SK-N-DZ (cell line): ENCODE measurements at regions not wholly inside any gene's neighbourhood (a gene's known extent, or its start where the extent isn't known, plus 50 kb on each side); places are given as distances from the start of the nearest gene placed in this dataset.

Experiments used
- DNase-seq: peaks from one replicate; pipeline ENCODE4 v3.0.0-alpha.2; 2015; ENCODE audit warnings: low spot score

- DNase-seq = peak; percentile 51
These were observed 73.9 kb downstream of the FOXD1 start for GRCh38 chr5:73374520-73375190.

- DNase-seq = no peak
These were observed 74.6 kb downstream of the FOXD1 start for GRCh38 chr5:73373814-73374510.

GRCh38 chr5:73370640-73371583 is 77.7 kb downstream of the FOXD1 start:
- DNase-seq = no peak

- DNase-seq = no peak
These were observed 78.5 kb downstream of the FOXD1 start for GRCh38 chr5:73370095-73370494.

- no peak for DNase-seq
These were observed 79.3 kb downstream of the FOXD1 start for GRCh38 chr5:73369278-73369677.

GRCh38 chr5:73367650-73368049 is 80.9 kb downstream of the FOXD1 start:
- no peak for DNase-seq

- no peak for DNase-seq
These were observed 82.4 kb downstream of the FOXD1 start for GRCh38 chr5:73365990-73366667.

GRCh38 chr5:73365301-73365853 is 83.2 kb downstream of the FOXD1 start:
- no peak for DNase-seq

GRCh38 chr5:73363911-73364730 is 84.5 kb downstream of the FOXD1 start:
- no peak for DNase-seq

GRCh38 chr5:73359395-73359794 is 89.2 kb downstream of the FOXD1 start:
- no peak for DNase-seq

- DNase-seq = no peak
These were observed 90.2 kb downstream of the FOXD1 start for GRCh38 chr5:73358366-73358765.

GRCh38 chr5:73357576-73357975 is 91.0 kb downstream of the FOXD1 start:
- DNase-seq = no peak

- DNase-seq = no peak
These were observed 93.5 kb downstream of the FOXD1 start for GRCh38 chr5:73355108-73355507.

- DNase-seq = no peak
These were observed 94.2 kb downstream of the FOXD1 start for GRCh38 chr5:73354406-73354805.

- DNase-seq = no peak
These were observed 95.8 kb downstream of the FOXD1 start for GRCh38 chr5:73352649-73353230.

- no peak for DNase-seq
These were observed 96.3 kb downstream of the FOXD1 start for GRCh38 chr5:73352243-73352642.

- no peak for DNase-seq
These were observed 97.0 kb downstream of the FOXD1 start for GRCh38 chr5:73351593-73351992.

GRCh38 chr5:73346878-73347408 is 101.6 kb downstream of the FOXD1 start:
- no peak for DNase-seq

GRCh38 chr5:73344835-73345234 is 103.7 kb downstream of the FOXD1 start:
- no peak for DNase-seq

- no peak for DNase-seq
These were observed 108.9 kb downstream of the FOXD1 start for GRCh38 chr5:73339711-73340110.
